ENCODE measurements at regions not wholly inside any gene's neighbourhood (a gene's known extent, or its start where the extent isn't known, plus 50 kb on each side); places are given as distances from the start of the nearest gene placed in this dataset.

DNA sequence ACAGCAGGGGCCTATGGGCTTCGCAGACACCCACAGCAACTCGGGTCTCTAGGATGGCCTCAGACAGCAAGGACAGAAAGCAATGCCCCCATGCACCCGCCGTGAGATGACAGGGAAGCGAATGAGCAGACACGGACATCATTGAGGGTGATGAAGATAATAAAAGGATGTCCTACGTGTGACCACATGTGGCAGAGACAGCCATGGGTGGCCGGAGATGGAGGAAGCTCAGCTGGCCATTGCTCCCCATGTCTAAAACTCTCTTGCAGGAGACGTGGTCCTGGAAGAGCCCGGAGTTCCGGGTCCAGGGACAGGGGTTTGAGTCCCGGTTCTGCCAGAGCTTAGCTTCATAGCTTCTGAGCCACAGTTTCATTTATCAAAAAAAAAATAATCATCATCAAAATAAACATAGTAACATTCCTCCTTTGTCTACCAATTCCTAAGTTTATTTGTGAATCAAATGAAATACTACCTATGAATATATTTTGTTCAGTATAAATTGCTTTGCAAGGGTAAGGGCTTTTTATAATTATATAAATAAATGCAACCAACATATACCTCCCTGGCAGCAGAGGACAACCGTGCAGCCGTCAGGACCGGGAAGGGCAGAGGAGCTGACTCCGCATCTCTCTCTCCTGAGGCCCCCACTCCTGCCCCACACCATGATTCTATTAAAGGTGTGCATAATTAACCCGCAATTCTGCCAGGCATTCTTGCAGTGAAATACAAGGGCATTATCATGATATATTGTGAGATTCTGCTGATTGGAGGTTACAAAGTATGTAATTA is 401.4 kb upstream of the MYT1L start:
- TF ChIP-seq, protein P1, sequence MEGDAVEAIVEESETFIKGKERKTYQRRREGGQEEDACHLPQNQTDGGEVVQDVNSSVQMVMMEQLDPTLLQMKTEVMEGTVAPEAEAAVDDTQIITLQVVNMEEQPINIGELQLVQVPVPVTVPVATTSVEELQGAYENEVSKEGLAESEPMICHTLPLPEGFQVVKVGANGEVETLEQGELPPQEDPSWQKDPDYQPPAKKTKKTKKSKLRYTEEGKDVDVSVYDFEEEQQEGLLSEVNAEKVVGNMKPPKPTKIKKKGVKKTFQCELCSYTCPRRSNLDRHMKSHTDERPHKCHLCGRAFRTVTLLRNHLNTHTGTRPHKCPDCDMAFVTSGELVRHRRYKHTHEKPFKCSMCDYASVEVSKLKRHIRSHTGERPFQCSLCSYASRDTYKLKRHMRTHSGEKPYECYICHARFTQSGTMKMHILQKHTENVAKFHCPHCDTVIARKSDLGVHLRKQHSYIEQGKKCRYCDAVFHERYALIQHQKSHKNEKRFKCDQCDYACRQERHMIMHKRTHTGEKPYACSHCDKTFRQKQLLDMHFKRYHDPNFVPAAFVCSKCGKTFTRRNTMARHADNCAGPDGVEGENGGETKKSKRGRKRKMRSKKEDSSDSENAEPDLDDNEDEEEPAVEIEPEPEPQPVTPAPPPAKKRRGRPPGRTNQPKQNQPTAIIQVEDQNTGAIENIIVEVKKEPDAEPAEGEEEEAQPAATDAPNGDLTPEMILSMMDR (IDR thresholded peaks at IDR 0.05) = no peak
- TF ChIP-seq POLR2A (IDR thresholded peaks at IDR 0.05; ENCODE audit: low read depth) = no peak
- TF ChIP-seq EP300 (IDR thresholded peaks at IDR 0.05) = no peak
- TF ChIP-seq POLR2AphosphoS5 (IDR thresholded peaks at IDR 0.05) = no peak
